Suprapubic skin (tissue), 4 donors: ENCODE measurements at regions not wholly inside any gene's neighbourhood (a gene's known extent, or its start where the extent isn't known, plus 50 kb on each side); places are given as distances from the start of the nearest gene placed in this dataset.

ENCODE experiments used
- EP300 ChIP-seq: sonication (generic); formaldehyde crosslinking; IDR thresholded peaks from one replicate; pipeline ENCODE4 v1.6.1; 2017; ENCODE audit warnings: antibody characterized with exemption
- POLR2AphosphoS5 ChIP-seq, 3 donors: sonication (generic); formaldehyde crosslinking; IDR thresholded peaks; one replicate each; pipeline ENCODE4 v1.6.1; 2017; ENCODE audit warnings: antibody characterized with exemption in 3 of 3
- TF ChIP-seq, protein P1 (sequence below), 2 donors: fragments of 200-600 bp in 1 of 2; fragments of 450-650 bp in 1 of 2; sonication (generic) in 1 of 2; IDR thresholded peaks; one replicate each; pipeline ENCODE4 v1.5.1; 2016 to 2019; ENCODE audit warnings: antibody characterized with exemption in 2 of 2, mild to moderate bottlenecking in 1 of 2, moderate library complexity in 1 of 2

DNA sequence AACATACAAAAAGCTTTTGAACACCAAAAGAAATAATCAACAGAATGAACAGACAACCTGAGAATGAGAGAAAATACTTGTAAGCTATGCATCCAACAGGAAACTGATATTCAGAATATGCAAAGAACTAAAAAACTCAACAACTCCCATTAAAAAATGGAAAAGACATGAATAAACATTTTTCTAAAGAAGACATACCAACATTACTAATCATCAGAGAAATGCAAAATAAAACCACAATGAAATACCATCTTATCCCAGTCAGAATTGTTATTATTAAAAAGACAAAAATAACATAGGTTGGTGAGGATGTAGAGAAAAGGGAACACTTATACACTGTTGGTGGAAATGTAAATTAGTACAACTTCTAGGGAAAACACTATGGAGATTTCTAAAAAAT, 1161.9 kb downstream of the PCDH19 start:
- TF ChIP-seq EP300 (no peak), POLR2AphosphoS5 (IDR thresholded peaks at IDR 0.05) (no peak)
- TF ChIP-seq, protein P1, sequence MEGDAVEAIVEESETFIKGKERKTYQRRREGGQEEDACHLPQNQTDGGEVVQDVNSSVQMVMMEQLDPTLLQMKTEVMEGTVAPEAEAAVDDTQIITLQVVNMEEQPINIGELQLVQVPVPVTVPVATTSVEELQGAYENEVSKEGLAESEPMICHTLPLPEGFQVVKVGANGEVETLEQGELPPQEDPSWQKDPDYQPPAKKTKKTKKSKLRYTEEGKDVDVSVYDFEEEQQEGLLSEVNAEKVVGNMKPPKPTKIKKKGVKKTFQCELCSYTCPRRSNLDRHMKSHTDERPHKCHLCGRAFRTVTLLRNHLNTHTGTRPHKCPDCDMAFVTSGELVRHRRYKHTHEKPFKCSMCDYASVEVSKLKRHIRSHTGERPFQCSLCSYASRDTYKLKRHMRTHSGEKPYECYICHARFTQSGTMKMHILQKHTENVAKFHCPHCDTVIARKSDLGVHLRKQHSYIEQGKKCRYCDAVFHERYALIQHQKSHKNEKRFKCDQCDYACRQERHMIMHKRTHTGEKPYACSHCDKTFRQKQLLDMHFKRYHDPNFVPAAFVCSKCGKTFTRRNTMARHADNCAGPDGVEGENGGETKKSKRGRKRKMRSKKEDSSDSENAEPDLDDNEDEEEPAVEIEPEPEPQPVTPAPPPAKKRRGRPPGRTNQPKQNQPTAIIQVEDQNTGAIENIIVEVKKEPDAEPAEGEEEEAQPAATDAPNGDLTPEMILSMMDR (IDR thresholded peaks at IDR 0.05) = no peak
